ENCODE measurements at regions not wholly inside any gene's neighbourhood (a gene's known extent, or its start where the extent isn't known, plus 50 kb on each side); places are given as distances from the start of the nearest gene placed in this dataset.

DNA sequence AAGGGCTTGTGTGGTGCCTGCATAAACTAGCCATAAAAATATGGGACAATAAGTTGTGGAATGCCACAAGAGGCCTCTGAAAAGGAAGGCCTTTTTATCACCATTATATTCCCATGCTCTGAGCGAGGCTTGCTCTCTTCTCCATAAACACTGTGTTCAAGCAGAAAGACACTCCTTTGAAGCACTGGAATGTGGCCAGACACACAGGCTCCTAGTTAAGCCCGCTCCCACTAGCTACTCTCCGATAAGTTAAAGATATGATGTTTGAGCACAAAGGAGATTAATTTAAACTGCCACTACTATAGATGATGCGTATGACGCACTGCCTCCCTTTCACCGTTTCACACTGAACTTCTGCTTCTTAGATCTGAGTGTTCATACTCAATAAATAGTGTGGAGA, 188.7 kb upstream of the TWIST2 start:
- Mint-ChIP-seq H3K27me3 (peaks cover 17% of the 10 kb centered on the region), H3K4me3 (no peak overlapping the region), H3K27ac (no peak overlapping the region), H3K9me3 (peaks cover 7% of the 10 kb centered on the region), H3K36me3 (ENCODE audit: low read depth) (no peaks in the 10 kb centered on the region), H3K4me1 (ENCODE audit: low read depth) (no peaks in the 10 kb centered on the region)
- no peak for DNase-seq

DNA sequence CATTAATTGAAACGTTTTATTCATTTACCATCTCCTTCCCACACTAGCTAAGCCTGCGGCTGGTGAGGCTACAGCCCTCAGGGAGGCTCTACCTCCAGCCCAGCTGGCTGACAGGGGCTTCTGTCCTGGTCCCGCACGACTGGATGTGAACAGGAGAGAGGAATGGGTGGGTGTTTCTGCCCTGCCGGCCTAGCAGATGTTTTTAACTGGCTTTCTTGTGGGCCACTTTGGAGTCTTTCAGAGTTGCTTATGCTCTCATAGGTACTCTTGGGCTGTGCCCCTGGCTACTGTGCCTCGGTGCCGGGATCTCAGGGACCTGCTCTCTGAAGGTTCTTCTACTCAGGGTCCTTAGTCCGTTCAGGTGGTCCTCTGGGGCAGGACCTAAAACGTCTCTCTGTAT, 184.3 kb upstream of the TWIST2 start:
- peaks cover 9% of the 10 kb centered on the region for H3K9me3 Mint-ChIP-seq
- H3K27me3 Mint-ChIP-seq = peaks cover 44% of the 10 kb centered on the region
- no peaks in the 10 kb centered on the region for H3K4me1 Mint-ChIP-seq (ENCODE audit: low read depth)
- no peak overlapping the region for H3K27ac Mint-ChIP-seq
- H3K36me3 Mint-ChIP-seq (ENCODE audit: low read depth) = no peaks in the 10 kb centered on the region
- no peak for DNase-seq
- H3K4me3 Mint-ChIP-seq = no peak overlapping the region

DNA sequence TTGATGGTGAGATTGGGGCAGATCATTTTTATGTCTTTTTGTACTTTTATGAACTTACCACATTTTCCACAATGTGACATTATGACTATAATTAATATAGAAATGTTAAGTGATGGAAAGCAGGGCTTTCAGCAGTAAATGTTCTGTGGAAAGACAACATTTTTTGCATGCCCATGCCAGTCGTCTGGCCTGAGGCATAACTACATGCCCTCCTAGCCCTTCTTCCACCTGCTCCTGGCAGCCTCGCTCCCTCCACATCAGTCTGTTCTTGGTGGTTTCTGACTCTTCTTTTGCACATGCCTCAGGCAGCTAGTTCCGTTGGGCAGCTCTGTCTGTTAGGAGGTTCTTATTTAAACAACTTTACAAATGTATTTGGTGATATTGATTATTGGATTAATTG, 182.0 kb upstream of the TWIST2 start:
- no peak for DNase-seq
- peaks cover 50% of the 10 kb centered on the region for H3K27me3 Mint-ChIP-seq
- H3K9me3 Mint-ChIP-seq = peaks cover 11% of the 10 kb centered on the region
- no peaks in the 10 kb centered on the region for H3K36me3 Mint-ChIP-seq (ENCODE audit: low read depth)
- H3K4me1 Mint-ChIP-seq (ENCODE audit: low read depth) = peaks cover 9% of the 10 kb centered on the region
- H3K4me3 Mint-ChIP-seq = no peak overlapping the region
- H3K27ac Mint-ChIP-seq = no peak overlapping the region

DNA sequence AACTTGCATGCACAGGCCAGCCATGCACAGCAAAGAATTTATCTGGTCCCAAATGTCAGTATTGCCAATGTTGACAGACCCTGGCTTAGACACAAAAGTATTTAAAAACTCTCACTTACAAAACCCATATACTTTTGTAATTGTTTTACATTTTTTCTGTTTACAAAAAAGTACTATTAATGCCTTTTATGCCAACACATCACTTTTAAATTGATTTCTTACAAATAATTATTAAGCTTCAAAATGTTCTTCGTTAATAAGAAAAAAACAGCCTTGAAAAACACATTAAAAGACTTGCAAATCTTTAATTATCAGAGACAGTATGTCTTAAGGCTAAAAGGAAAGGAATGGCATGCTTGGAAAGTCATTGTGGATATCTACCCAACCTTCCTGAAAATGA, 181.3 kb upstream of the TWIST2 start:
- Mint-ChIP-seq H3K27me3 (peaks cover 52% of the 10 kb centered on the region), H3K27ac (no peak overlapping the region), H3K4me1 (ENCODE audit: low read depth) (peaks cover 9% of the 10 kb centered on the region), H3K9me3 (peaks cover 9% of the 10 kb centered on the region), H3K36me3 (ENCODE audit: low read depth) (no peaks in the 10 kb centered on the region), H3K4me3 (no peak overlapping the region)
- no peak for DNase-seq

DNA sequence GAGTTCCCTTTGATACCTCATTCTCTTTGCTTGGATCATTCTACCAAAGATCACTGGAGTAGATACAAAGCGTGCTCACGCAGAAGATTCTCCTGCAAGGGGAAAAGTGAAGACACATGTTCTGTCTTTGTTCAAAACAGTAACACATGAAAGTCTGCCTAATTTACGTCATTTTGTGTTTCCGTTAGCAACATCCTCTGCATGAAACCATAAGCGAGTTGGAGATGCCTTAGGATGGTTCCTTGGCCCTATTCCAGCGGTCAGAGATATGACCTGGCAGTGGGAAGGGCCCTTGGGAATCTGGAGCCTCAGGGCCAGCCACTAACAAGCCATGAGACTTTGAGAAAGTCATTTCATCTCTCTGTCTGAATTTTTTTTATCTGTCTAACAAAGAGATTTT, 180.9 kb upstream of the TWIST2 start:
- Mint-ChIP-seq H3K4me1 (ENCODE audit: low read depth) (peaks cover 9% of the 10 kb centered on the region), H3K27me3 (peaks cover 52% of the 10 kb centered on the region), H3K36me3 (ENCODE audit: low read depth) (no peaks in the 10 kb centered on the region), H3K9me3 (peaks cover 9% of the 10 kb centered on the region), H3K27ac (no peak overlapping the region), H3K4me3 (no peak overlapping the region)
- DNase-seq = no peak

DNA sequence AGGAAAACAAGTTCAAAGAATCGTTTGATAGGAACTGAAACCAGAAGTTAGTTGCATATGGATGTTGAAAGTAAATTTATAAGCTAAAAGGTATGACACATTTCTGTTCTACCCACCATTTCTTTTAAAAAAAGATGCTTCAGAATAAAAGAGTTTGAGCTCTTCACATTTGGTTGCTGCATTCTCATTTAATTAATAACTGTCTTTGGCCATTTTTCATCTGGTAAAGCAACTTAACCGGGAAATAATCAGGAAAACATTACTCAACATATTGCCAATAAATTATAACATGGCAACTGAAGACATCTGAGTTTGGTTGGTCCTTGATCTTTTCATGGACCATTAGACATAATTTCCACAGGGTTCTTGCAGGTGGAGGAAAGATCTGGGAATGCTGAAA, 180.2 kb upstream of the TWIST2 start:
- Mint-ChIP-seq H3K27ac (no peak overlapping the region), H3K4me1 (ENCODE audit: low read depth) (peaks cover 9% of the 10 kb centered on the region), H3K4me3 (no peak overlapping the region), H3K27me3 (peaks cover 52% of the 10 kb centered on the region), H3K9me3 (peaks cover 8% of the 10 kb centered on the region), H3K36me3 (ENCODE audit: low read depth) (no peaks in the 10 kb centered on the region)
- DNase-seq = no peak

DNA sequence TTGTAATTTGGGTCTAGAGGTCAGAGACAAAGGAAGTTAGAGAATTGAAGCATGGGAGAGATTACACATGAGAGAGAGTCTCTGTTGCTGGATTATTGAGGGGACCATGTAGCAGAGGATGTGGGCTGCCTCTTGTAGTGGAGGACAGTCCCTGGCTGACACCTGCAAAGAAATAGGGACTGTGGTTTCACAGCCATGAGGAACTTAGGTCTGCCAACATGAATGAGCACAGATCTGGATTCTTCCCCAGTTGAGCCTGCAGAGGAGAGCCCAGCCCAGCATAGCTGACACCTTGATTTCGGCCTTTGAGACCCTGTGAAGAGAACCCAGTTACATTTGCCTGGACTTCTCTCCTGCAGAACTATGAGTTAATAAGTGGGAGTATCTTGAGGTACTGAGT, 179.5 kb upstream of the TWIST2 start:
- no peak overlapping the region for H3K27ac Mint-ChIP-seq
- H3K9me3 Mint-ChIP-seq = peaks cover 4% of the 10 kb centered on the region
- no peaks in the 10 kb centered on the region for H3K36me3 Mint-ChIP-seq (ENCODE audit: low read depth)
- peaks cover 9% of the 10 kb centered on the region for H3K4me1 Mint-ChIP-seq (ENCODE audit: low read depth)
- H3K27me3 Mint-ChIP-seq = peaks cover 49% of the 10 kb centered on the region
- no peak for DNase-seq
- no peak overlapping the region for H3K4me3 Mint-ChIP-seq

DNA sequence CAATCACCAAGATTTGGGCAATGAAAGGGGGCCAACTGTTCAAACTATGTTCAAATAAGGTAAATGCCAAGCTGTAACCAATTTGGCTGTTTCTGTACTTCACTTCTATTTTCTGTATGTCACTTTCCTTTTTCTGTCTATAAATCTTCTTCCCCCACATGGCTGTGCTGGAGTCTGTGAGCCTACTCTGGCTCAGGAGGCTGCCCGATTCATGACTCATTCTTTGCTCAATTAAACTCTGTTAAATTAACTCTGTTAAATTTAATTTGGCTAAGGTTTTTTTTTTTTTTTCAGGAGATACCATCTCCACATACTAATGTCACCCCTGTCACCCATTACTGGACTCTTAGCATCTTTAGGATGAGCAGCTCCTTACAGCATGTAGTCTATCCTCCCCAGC, 178.8 kb upstream of the TWIST2 start:
- H3K36me3 Mint-ChIP-seq (ENCODE audit: low read depth) = no peaks in the 10 kb centered on the region
- DNase-seq = no peak
- H3K9me3 Mint-ChIP-seq = peaks cover 4% of the 10 kb centered on the region
- H3K4me1 Mint-ChIP-seq (ENCODE audit: low read depth) = peaks cover 9% of the 10 kb centered on the region
- no peak overlapping the region for H3K27ac Mint-ChIP-seq
- peaks cover 45% of the 10 kb centered on the region for H3K27me3 Mint-ChIP-seq
- no peak overlapping the region for H3K4me3 Mint-ChIP-seq

DNA sequence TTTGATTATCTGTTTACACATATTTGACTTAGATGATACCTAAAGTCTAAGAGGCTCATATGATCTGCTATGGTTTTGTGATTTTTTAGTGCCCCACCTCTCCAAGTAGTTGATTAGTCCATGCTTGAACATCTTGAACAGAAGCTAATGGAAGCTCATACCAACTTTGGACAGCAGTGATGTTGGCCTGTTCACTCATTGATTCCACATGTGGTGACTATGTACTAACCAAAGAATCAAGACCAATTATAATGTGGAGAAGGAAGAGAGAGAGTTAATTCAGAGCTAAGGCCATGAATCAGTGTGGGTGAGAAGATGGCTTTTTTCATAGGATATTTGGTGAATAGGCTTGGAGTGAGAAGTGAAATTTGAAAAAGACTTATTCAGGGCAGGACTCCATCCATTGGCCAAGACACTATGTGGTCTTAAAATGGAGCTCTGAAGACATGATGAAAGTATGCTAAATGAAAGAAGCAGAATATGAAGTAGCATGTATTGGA, 178.3 kb upstream of the TWIST2 start:
- no peak for DNase-seq
- Mint-ChIP-seq H3K4me3 (no peak overlapping the region), H3K4me1 (ENCODE audit: low read depth) (peaks cover 9% of the 10 kb centered on the region), H3K27me3 (peaks cover 44% of the 10 kb centered on the region), H3K27ac (no peak overlapping the region), H3K9me3 (peaks cover 4% of the 10 kb centered on the region), H3K36me3 (ENCODE audit: low read depth) (no peaks in the 10 kb centered on the region)

DNA sequence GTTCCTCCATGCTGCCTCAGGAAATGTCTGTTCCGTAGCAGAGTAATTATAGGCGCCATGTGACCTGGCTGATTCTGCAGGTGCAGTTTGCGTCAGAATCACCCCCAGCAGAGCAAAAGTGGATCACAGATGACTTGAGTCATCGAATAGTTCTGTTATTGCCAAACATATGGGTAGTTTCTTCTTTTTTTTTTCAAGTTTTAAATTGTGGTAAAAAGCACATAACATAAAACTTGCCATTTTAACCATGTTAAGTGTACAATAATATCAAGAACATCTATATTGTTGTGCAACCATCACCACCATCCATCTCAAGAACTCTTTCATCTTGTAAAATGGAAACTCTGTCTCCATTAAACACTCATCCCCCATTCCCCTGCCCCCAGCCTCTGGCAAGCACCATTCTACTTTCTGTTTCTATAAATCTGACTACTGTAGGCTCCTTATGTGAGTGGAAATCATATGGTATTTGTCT, 177.7 kb upstream of the TWIST2 start:
- Mint-ChIP-seq H3K4me1 (ENCODE audit: low read depth) (peaks cover 9% of the 10 kb centered on the region), H3K4me3 (no peak overlapping the region), H3K27me3 (peaks cover 42% of the 10 kb centered on the region), H3K9me3 (peaks cover 2% of the 10 kb centered on the region), H3K36me3 (ENCODE audit: low read depth) (no peaks in the 10 kb centered on the region), H3K27ac (peak overlapping the region; percentile 33)
- DNase-seq = no peak

DNA sequence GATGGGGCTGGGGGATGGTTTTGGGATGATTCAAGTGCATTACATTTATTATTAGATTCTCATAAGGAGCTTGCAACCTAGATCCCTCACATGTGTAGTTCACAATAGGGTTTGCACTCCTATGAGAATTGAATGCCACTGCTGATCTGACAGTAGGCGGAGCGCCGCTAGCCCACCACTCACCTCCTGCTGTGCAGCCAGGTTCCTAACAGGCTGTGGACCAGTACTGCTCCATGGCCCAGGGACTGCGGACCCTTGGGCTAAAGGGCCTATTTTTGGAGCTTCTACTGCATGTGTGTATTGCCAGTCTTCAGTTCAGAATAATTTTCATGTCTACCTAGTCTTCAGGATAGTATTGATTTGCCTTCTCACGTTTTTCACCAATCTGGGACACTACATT, 165.3 kb upstream of the TWIST2 start:
- no peak overlapping the region for H3K4me3 Mint-ChIP-seq
- H3K27me3 Mint-ChIP-seq = peaks cover 64% of the 10 kb centered on the region
- DNase-seq = no peak
- H3K4me1 Mint-ChIP-seq (ENCODE audit: low read depth) = peaks cover 8% of the 10 kb centered on the region
- no peaks in the 10 kb centered on the region for H3K36me3 Mint-ChIP-seq (ENCODE audit: low read depth)
- H3K9me3 Mint-ChIP-seq = peaks cover 9% of the 10 kb centered on the region
- no peak overlapping the region for H3K27ac Mint-ChIP-seq

DNA sequence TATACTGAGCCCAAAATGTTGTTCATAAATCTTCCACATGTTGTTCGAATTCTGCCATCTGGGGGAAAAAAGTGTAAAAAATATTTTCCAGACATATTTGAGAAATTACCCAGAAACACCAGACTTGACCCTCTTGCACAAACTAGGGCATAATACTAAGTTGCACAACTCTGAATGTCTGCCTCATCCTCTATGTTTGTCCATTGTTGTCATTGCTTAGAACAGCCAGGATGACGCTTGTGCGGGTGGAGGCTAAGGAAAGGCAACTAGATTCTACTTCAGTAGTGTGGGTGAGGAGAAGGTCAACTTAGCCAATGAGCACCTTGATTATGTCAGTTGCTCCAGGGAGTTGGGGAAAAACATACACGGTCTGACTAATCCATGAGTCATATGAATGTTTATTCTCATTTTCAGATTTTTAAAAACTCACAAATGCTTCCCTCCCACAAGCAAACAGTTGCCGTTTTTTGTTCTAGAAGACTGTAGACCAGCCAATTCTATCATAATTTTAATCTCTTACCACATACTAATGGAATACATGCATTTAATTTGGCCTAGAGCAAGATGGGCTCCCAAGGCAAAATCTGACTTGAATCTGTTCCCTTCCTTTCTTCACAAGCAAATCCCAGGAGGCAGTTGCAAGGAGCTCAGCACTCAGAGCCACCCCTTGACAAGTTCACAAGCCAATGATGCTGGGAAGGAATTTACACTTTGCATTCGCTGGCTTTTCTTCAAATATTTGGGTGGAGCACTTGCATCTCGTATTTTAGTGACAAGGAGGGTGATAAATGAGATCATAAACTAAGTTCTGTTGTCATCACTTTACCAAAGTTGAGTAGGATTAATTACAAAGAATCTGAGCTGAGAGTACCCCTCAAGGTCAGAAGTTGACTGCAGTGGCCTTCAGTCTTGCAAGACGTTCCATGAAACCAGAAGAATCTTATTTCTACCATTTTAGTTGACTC, 163.2 kb upstream of the TWIST2 start:
- no peak for DNase-seq
- peaks cover 62% of the 10 kb centered on the region for H3K27me3 Mint-ChIP-seq
- H3K27ac Mint-ChIP-seq = no peak overlapping the region
- no peak overlapping the region for H3K4me3 Mint-ChIP-seq
- no peaks in the 10 kb centered on the region for H3K36me3 Mint-ChIP-seq (ENCODE audit: low read depth)
- peaks cover 8% of the 10 kb centered on the region for H3K4me1 Mint-ChIP-seq (ENCODE audit: low read depth)
- no peaks in the 10 kb centered on the region for H3K9me3 Mint-ChIP-seq

DNA sequence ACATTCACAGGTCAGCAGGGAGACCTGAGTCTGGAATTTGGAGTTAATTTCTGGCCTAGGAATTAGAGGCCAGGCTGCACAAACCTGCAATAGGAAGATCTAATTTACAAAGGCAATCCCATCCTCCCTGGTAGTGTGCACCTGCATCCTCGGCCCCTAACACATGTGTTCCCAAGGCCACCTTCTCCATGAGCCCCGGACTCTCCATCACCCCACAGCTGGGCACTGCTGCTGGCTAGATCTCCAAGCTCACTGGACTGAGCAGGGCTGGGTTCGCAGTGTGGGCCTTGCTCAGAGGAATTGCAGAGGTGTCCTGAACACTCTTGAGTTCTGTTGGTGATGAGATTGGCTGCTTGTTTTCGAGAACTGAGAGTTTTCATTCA, 162.6 kb upstream of the TWIST2 start:
- no peak overlapping the region for H3K27ac Mint-ChIP-seq
- H3K27me3 Mint-ChIP-seq = peaks cover 62% of the 10 kb centered on the region
- no peaks in the 10 kb centered on the region for H3K9me3 Mint-ChIP-seq
- H3K36me3 Mint-ChIP-seq (ENCODE audit: low read depth) = no peaks in the 10 kb centered on the region
- no peak overlapping the region for H3K4me3 Mint-ChIP-seq
- H3K4me1 Mint-ChIP-seq (ENCODE audit: low read depth) = peaks cover 8% of the 10 kb centered on the region
- DNase-seq = no peak

DNA sequence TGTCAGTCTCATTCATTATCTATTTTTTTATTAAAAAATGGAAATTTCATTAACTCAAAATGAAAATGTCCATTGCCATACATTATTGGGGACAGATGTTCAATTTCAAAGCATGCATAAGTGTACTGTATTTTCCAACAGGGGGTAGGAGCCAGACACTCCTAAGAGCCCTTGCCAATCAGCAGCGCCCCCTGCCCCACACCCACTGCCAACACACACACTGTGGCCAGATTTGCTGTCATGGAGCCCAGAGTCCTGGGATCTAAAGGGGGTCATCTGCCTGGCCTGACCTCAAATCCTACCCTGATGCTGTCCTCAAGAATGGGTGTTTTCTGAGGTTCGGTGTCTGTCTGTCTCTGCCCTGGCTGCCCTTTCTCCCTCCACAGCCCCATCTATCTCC, 162.2 kb upstream of the TWIST2 start:
- Mint-ChIP-seq H3K27ac (no peak overlapping the region), H3K4me1 (ENCODE audit: low read depth) (peaks cover 8% of the 10 kb centered on the region), H3K36me3 (ENCODE audit: low read depth) (no peaks in the 10 kb centered on the region), H3K4me3 (no peak overlapping the region), H3K27me3 (peaks cover 63% of the 10 kb centered on the region), H3K9me3 (no peaks in the 10 kb centered on the region)
- DNase-seq = no peak

DNA sequence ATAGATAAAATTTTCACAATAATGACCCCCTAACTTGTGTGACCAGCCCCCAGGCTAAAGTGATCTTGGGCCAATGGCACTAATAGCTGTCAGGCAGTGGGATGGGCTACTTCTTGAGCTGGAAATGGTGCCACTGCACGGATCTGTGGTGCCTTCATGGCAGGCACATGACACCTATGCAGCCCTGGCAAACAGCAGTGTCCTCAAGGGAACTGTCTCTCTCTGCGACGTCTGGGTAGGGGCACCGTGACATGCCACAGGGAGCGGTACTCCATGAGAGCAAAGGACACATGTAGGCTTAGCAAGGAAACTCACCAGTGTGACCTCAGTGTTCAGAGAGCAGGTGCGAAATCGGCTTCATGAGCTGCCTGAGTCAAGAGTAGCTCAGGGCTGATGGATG, 161.7 kb upstream of the TWIST2 start:
- H3K36me3 Mint-ChIP-seq (ENCODE audit: low read depth) = no peaks in the 10 kb centered on the region
- H3K4me3 Mint-ChIP-seq = no peak overlapping the region
- H3K9me3 Mint-ChIP-seq = no peaks in the 10 kb centered on the region
- H3K4me1 Mint-ChIP-seq (ENCODE audit: low read depth) = peaks cover 8% of the 10 kb centered on the region
- no peak overlapping the region for H3K27ac Mint-ChIP-seq
- no peak for DNase-seq
- peaks cover 59% of the 10 kb centered on the region for H3K27me3 Mint-ChIP-seq
